Neural crest cell (in vitro differentiated cells): ENCODE measurements at regions not wholly inside any gene's neighbourhood (a gene's known extent, or its start where the extent isn't known, plus 50 kb on each side); places are given as distances from the start of the nearest gene placed in this dataset.

Experiments
- DNase-seq: peaks from one replicate; pipeline ENCODE4 v3.0.0; 2021; ENCODE audit warnings: low read depth, mixed read lengths, low spot score
- H3K27ac Mint-ChIP-seq: one replicate; pipeline ENCODE4 v1.8.0; 2021; ENCODE audit warnings: mild to moderate bottlenecking, mixed read lengths; ENCODE audit not compliant: unreplicated experiment
- H3K27me3 Mint-ChIP-seq: 2 replicates; pipeline ENCODE4 v1.8.0; 2021; ENCODE audit warnings: low read depth, mild to moderate bottlenecking, mixed read lengths
- H3K36me3 Mint-ChIP-seq: 2 replicates; pipeline ENCODE4 v1.8.0; 2021; ENCODE audit warnings: low read depth, mild to moderate bottlenecking, mixed read lengths
- H3K4me1 Mint-ChIP-seq: 2 replicates; pipeline ENCODE4 v1.8.0; 2021; ENCODE audit warnings: mixed read lengths
- H3K4me3 Mint-ChIP-seq: one replicate; pipeline ENCODE4 v1.8.0; 2021; ENCODE audit warnings: mild to moderate bottlenecking, mixed read lengths
- H3K9me3 Mint-ChIP-seq: 2 replicates; pipeline ENCODE4 v1.8.0; 2021; ENCODE audit warnings: mixed read lengths
- TF ChIP-seq, protein P1 (sequence below): fragments of 200-600 bp; sonication (generic); conservative IDR thresholded peaks from 2 replicates; pipeline ENCODE4 v1.5.0; 2021; ENCODE audit warnings: antibody characterized with exemption, mild to moderate bottlenecking

DNA sequence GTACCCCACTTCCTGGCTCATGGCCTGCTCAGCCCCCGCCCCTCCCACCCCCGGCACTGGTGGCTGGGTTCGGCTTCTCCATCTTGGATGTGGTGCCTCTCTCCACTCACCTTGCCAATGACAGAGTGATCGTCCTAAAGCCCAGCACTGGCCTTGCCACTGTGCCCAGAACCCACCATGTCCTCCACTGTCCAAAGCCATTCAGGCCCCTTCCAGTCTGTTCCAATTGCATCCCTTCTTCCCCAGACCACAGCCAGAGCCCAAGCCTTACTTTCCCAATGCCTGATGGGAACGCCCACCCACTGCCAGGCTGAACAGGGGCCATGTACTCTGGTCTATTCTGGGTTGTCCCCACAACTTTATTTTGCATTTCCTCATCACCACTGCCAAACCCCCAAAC, 625.8 kb upstream of the B3GAT1 start:
- Mint-ChIP-seq H3K27me3 (peaks cover 28% of the 10 kb centered on the region), H3K27ac (no peak overlapping the region), H3K4me1 (no peaks in the 10 kb centered on the region), H3K36me3 (no peaks in the 10 kb centered on the region), H3K9me3 (no peaks in the 10 kb centered on the region), H3K4me3 (no peak overlapping the region)
- TF ChIP-seq, protein P1, sequence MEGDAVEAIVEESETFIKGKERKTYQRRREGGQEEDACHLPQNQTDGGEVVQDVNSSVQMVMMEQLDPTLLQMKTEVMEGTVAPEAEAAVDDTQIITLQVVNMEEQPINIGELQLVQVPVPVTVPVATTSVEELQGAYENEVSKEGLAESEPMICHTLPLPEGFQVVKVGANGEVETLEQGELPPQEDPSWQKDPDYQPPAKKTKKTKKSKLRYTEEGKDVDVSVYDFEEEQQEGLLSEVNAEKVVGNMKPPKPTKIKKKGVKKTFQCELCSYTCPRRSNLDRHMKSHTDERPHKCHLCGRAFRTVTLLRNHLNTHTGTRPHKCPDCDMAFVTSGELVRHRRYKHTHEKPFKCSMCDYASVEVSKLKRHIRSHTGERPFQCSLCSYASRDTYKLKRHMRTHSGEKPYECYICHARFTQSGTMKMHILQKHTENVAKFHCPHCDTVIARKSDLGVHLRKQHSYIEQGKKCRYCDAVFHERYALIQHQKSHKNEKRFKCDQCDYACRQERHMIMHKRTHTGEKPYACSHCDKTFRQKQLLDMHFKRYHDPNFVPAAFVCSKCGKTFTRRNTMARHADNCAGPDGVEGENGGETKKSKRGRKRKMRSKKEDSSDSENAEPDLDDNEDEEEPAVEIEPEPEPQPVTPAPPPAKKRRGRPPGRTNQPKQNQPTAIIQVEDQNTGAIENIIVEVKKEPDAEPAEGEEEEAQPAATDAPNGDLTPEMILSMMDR = no peak
- no peak for DNase-seq

DNA sequence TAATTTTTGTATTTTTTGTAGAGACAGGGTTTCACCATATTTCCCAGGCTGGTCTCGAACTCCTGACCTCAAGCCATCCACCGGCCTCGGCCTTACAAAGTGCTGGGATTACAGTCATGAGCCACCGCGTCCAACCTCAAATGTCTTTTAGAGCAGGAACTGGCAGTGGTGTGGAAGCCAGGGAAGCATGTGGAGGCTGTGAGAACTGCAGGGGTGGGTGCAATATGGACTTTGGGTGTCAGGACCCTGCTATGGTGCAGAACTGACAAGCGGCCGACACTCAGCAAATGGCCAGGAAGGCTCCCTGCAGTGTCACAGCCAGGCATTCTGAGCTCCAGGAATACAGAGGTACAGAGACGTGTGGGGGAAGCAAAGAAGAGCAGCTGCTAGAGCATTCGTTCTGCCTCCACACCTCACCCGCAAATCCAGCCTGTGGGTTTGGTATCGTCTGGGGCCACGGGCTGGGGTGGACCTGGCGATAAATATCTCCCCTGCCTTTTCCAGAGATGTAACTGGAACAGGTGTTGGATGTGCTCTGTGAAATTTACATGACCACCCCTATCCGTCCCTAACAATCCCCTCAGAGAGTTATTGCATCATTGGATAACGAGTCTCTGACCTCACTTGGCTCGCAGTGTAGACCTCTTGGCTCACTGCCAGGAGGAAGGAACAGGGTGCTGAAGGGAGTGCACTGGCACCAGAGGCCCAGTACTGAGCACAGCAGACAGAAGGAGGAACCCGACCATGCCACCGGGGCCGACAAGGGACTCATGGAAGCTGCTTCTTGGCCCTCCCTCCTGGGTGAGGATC, 624.7 kb upstream of the B3GAT1 start:
- TF ChIP-seq, protein P1 = no peak
- no peaks in the 10 kb centered on the region for H3K9me3 Mint-ChIP-seq
- no peak for DNase-seq
- H3K27ac Mint-ChIP-seq = no peak overlapping the region
- peaks cover 38% of the 10 kb centered on the region for H3K27me3 Mint-ChIP-seq
- no peaks in the 10 kb centered on the region for H3K36me3 Mint-ChIP-seq
- no peaks in the 10 kb centered on the region for H3K4me1 Mint-ChIP-seq
- no peak overlapping the region for H3K4me3 Mint-ChIP-seq

DNA sequence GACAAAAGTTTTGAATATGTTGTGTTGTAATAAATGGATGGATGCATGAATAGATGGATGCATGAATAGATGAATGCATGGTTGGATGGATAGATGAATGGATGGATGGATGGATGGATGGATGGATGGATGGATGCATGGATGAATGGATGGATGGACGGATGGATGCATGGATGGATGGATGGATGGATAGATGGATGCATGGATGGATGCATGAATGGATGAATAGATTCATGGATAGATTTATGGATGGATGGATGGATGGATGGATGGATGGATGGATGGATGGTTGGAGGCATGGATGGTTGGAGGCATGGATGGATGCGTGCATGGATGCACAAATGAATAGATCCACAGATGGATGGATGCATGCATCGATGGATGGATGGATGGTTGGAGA, 623.2 kb upstream of the B3GAT1 start:
- no peak overlapping the region for H3K27ac Mint-ChIP-seq
- H3K36me3 Mint-ChIP-seq = no peaks in the 10 kb centered on the region
- no peak overlapping the region for H3K4me3 Mint-ChIP-seq
- peaks cover 46% of the 10 kb centered on the region for H3K27me3 Mint-ChIP-seq
- TF ChIP-seq, protein P1 = no peak
- H3K4me1 Mint-ChIP-seq = no peaks in the 10 kb centered on the region
- no peak for DNase-seq
- H3K9me3 Mint-ChIP-seq = no peaks in the 10 kb centered on the region

DNA sequence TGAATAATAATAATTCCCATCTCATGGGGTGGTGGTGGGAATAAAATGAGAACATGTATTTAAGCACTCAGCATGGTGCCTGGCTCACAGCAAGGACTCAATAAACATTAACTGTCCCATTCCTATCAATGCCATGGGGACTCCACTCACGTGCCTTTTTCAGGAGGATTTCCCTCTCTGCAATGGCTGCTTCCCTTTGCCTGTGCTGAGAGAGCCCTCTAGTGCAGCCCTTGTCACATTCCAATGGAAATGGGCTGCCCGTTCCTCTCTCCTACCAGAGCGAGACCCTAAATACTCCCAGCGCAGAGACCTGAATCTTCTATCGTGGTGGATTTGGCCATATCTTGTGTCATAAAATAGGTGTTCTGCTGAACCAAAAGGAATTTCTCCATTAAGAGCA, 621.5 kb upstream of the B3GAT1 start:
- Mint-ChIP-seq H3K9me3 (no peaks in the 10 kb centered on the region), H3K4me1 (no peaks in the 10 kb centered on the region), H3K27me3 (peaks cover 49% of the 10 kb centered on the region), H3K4me3 (no peak overlapping the region), H3K36me3 (no peaks in the 10 kb centered on the region), H3K27ac (no peak overlapping the region)
- peak; percentile 29 for DNase-seq
- TF ChIP-seq, protein P1 = peak; percentile 62

DNA sequence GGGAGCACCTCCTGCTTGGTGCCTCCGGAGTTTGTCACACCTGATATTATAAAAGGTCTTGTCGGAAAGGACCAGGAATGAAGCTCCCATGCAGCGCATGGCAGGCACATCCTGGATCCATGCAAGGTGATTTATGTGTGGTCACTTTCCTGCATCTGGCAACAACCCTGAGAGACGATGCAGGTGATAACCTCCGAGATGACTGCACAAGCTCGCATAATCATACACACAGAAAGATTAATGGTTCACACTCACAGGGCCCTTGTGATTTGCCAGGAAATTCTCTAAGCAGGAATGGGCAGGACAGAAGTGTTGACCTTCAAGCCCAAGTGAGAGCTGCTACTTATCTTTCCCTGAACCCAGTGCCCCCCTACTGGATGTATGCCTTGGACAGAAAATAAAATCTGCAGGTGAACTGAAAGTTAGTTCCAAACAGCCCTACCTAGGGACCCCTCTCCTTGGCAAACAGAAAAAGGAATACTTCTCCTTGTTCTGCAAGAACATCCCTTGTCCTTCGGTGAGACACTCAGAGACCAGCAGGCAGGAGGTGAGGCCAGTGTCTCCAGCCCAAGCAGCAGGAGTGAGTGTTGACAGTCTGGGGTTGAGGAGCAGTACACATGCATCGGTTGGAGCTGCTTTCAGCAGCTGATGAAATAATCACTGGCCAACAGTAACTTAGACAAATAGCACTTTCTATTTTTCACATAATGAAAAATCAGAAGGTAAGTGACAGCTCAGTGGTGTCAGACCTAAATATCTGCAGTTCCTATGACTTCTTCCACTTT, 619.4 kb upstream of the B3GAT1 start:
- DNase-seq = no peak
- Mint-ChIP-seq H3K9me3 (no peaks in the 10 kb centered on the region), H3K4me3 (no peak overlapping the region)

More for the DNA sequence above, 619.4 kb upstream of the B3GAT1 start:
- TF ChIP-seq, protein P1 = no peak
- no peaks in the 10 kb centered on the region for H3K4me1 Mint-ChIP-seq
- H3K27ac Mint-ChIP-seq = no peak overlapping the region
- H3K27me3 Mint-ChIP-seq = peaks cover 46% of the 10 kb centered on the region
- no peaks in the 10 kb centered on the region for H3K36me3 Mint-ChIP-seq
